ENCODE measurements at regions not wholly inside any gene's neighbourhood (a gene's known extent, or its start where the extent isn't known, plus 50 kb on each side); places are given as distances from the start of the nearest gene placed in this dataset.

- H4K91ac ChIP-seq (ENCODE audit: insufficient read depth, low read depth, low read length): no peak overlapping the region
- H2BK20ac ChIP-seq (ENCODE audit: low read depth, low read length): no peak overlapping the region
- no peaks in the 10 kb centered on the region for H3K27me3 ChIP-seq (ENCODE audit: control insufficient read depth, insufficient read depth, low read length)
- no peak overlapping the region for H3K14ac ChIP-seq (replicated peaks; ENCODE audit: low read depth, low read length)
- no peak overlapping the region for H3K23ac ChIP-seq (ENCODE audit: low read depth, low read length)
- no peak overlapping the region for H3K18ac ChIP-seq (ENCODE audit: low read depth, low read length)
- ATAC-seq (ENCODE audit: low read depth): no peak
- no peak overlapping the region for H3K4ac ChIP-seq (ENCODE audit: low read depth, low read length)
- peak overlapping the region; percentile 46 for H2AFZ ChIP-seq (replicated peaks; ENCODE audit: low read length, poor library complexity)
- H2BK120ac ChIP-seq (ENCODE audit: low read depth, low read length): no peak overlapping the region
- dilution Hi-C loops (cut with HindIII; ENCODE audit: low sequenced_read_pairs, unreplicated experiment) (no loop called here), intact Hi-C loops (cut with micrococcal nuclease) (no loop called here), in situ Hi-C loops (cut with MboI; ENCODE audit: low sequenced_read_pairs) (no loop called here)
- DNase-seq: no peak
- WGBS, 2 experiments (ENCODE audit: extremely low coverage in 2 of 2, insufficient read length in 1 of 2): 80% methylated on average over 1 of the region's 3 CpGs; no CpG with 5 or more reads in 1 of the 2 experiments
- no peak overlapping the region for H3K4me3 ChIP-seq (ENCODE audit: insufficient read depth, low read depth, low read length)
- H3K56ac ChIP-seq (ENCODE audit: extremely low read depth, insufficient read depth, low read length): no peak overlapping the region
- no peak overlapping the region for H3K27ac ChIP-seq (ENCODE audit: insufficient read depth, low read length)
- H3K79me1 ChIP-seq (ENCODE audit: low read depth in 1 of 2, low read length in 2 of 2): no peaks in the 10 kb centered on the region
- no peak overlapping the region for H4K8ac ChIP-seq (ENCODE audit: low read depth in 2 of 2, low read length in 2 of 2)
- no peak overlapping the region for H2BK5ac ChIP-seq (ENCODE audit: low read depth, low read length, poor library complexity, severe bottlenecking)
- no peak overlapping the region for H2AK9ac ChIP-seq (replicated peaks; ENCODE audit: low read depth, low read length, poor library complexity)
- no peaks in the 10 kb centered on the region for H3K4me1 ChIP-seq (ENCODE audit: control insufficient read depth, insufficient read depth, low read length)
- ChIA-PET POLR2A (ENCODE audit: unreplicated experiment) (no interaction called here), CTCF (no interaction called here)
- H2AK5ac ChIP-seq (ENCODE audit: low read depth, low read length): no peak overlapping the region
- no TSS peak for BruUV-seq (replicated peaks)
- no peak overlapping the region for H3K9ac ChIP-seq (ENCODE audit: low read depth, low read length)
- no peak overlapping the region for H2BK15ac ChIP-seq (ENCODE audit: low read depth, low read length)
- no peak overlapping the region for H3K4me2 ChIP-seq (ENCODE audit: low read depth, low read length)
- H4K5ac ChIP-seq (ENCODE audit: low read depth, low read length): no peak overlapping the region
- H4K20me1 ChIP-seq (ENCODE audit: insufficient read depth, low read length): no peaks in the 10 kb centered on the region
- H3K9me3 ChIP-seq (ENCODE audit: control insufficient read depth, insufficient read depth, low read length): no peaks in the 10 kb centered on the region
- H3K9me1 ChIP-seq (ENCODE audit: insufficient read depth, low read length): no peaks in the 10 kb centered on the region
- no peak for TF ChIP-seq POLR2A (IDR thresholded peaks at IDR 0.05; ENCODE audit: low read depth, low read length)
- TF ChIP-seq SMC3 (IDR thresholded peaks at IDR 0.05; ENCODE audit: low read depth, low read length): no peak
- TF ChIP-seq CTCF (conservative IDR thresholded peaks at IDR 0.05; ENCODE audit: low read depth, low read length): no peak
- no peak for TF ChIP-seq RFX5 (IDR thresholded peaks at IDR 0.05; ENCODE audit: low read depth, low read length)
- TF ChIP-seq USF2 (IDR thresholded peaks at IDR 0.05; ENCODE audit: low read depth, low read length): no peak
- TF ChIP-seq NFE2L2 (IDR thresholded peaks at IDR 0.05; ENCODE audit: low read depth, low read length): no peak
- no peak for TF ChIP-seq FOS (IDR thresholded peaks at IDR 0.05; ENCODE audit: low read depth, low read length)
- H3K36me3 ChIP-seq (ENCODE audit: control insufficient read depth, insufficient read depth, low read length): no peaks in the 10 kb centered on the region
These were observed 420.5 kb upstream of the HTR2A start for GRCh38 chr13:47317356-47317755.
